HEK293T (cell line): ENCODE measurements at regions not wholly inside any gene's neighbourhood (a gene's known extent, or its start where the extent isn't known, plus 50 kb on each side); places are given as distances from the start of the nearest gene placed in this dataset.
"Not testable (repeated sequence)": the region's sequence is repeated elsewhere in the genome, so short reads cannot be mapped to it uniquely, and the experiment has no call there.

Experiments
- CTCF ChIA-PET: fragments of 350-600 bp; formaldehyde crosslinking; extraction: SDS; loops from one replicate; lab custom pipeline; 2021; ENCODE audit warnings: antibody characterized with exemption, inconsistent platforms; lab: Yijun Ruan, JAX
- POLR2A ChIA-PET: fragments of 350-600 bp; formaldehyde crosslinking; extraction: SDS; loops from one replicate; lab custom pipeline; 2020; ENCODE audit warnings: antibody characterized with exemption, inconsistent platforms; lab: Yijun Ruan, JAX
- DNase-seq: peaks from one replicate; pipeline ENCODE4 v3.0.0; 2012; ENCODE audit warnings: mixed read lengths; ENCODE audit errors: extremely low spot score
- ARNT ChIP-seq: fragments of 450-650 bp; IDR thresholded peaks from 2 replicates; pipeline ENCODE4 v1.6.1; 2017; ENCODE audit warnings: mild to moderate bottlenecking
- BHLHE40 ChIP-seq: fragments of 450-650 bp; IDR thresholded peaks from 2 replicates; pipeline ENCODE4 v1.6.1; 2016; ENCODE audit warnings: mild to moderate bottlenecking, moderate library complexity, borderline replicate concordance
- CTBP1 ChIP-seq: fragments of 450-650 bp; IDR thresholded peaks from 2 replicates; pipeline ENCODE4 v1.6.1; 2016; ENCODE audit warnings: borderline replicate concordance
- ELF4 ChIP-seq: fragments of 450-650 bp; IDR thresholded peaks from 2 replicates; pipeline ENCODE4 v1.6.1; 2017; ENCODE audit warnings: antibody characterized with exemption
- FOXA1 ChIP-seq: fragments of 450-650 bp; IDR thresholded peaks from 2 replicates; pipeline ENCODE4 v1.6.1; 2016; ENCODE audit warnings: mild to moderate bottlenecking
- FOXK2 ChIP-seq: fragments of 450-650 bp; IDR thresholded peaks from 2 replicates; pipeline ENCODE4 v1.6.1; 2016; ENCODE audit warnings: mild to moderate bottlenecking
- FOXM1 ChIP-seq: fragments of 450-650 bp; IDR thresholded peaks from 2 replicates; pipeline ENCODE4 v1.6.1; 2017; ENCODE audit warnings: mild to moderate bottlenecking, borderline replicate concordance
- HDGF ChIP-seq: fragments of 450-650 bp; IDR thresholded peaks from 2 replicates; pipeline ENCODE4 v1.6.1; 2017; ENCODE audit warnings: antibody characterized with exemption, borderline replicate concordance
- L3MBTL2 ChIP-seq: fragments of 450-650 bp; conservative IDR thresholded peaks from 2 replicates; pipeline ENCODE4 v1.6.1; 2016; ENCODE audit warnings: mild to moderate bottlenecking
- LEF1 ChIP-seq: fragments of 450-650 bp; IDR thresholded peaks from 2 replicates; pipeline ENCODE4 v1.6.1; 2017; ENCODE audit warnings: mild to moderate bottlenecking, borderline replicate concordance
- NFRKB ChIP-seq: fragments of 450-650 bp; IDR thresholded peaks from 2 replicates; pipeline ENCODE4 v1.6.1; 2016; ENCODE audit warnings: mild to moderate bottlenecking, moderate library complexity
- PKNOX1 ChIP-seq: fragments of 450-650 bp; IDR thresholded peaks from 2 replicates; pipeline ENCODE4 v1.6.1; 2016
- SP1 ChIP-seq: fragments of 450-650 bp; IDR thresholded peaks from 2 replicates; pipeline ENCODE4 v1.6.1; 2017
- SUZ12 ChIP-seq: fragments of 450-650 bp; IDR thresholded peaks from 2 replicates; pipeline ENCODE4 v1.6.1; 2016; ENCODE audit warnings: mild to moderate bottlenecking
- TARDBP ChIP-seq: fragments of 450-650 bp; IDR thresholded peaks from 2 replicates; pipeline ENCODE4 v1.6.1; 2016
- ZNF384 ChIP-seq: fragments of 450-650 bp; IDR thresholded peaks from 2 replicates; pipeline ENCODE4 v1.6.1; 2016

GRCh38 chr4:107452717-107453630 lies 267.1 kb downstream of the PAPSS1 start:
- POLR2A ChIA-PET = no interaction called here
- DNase-seq = no peak
- TF ChIP-seq NFRKB (no peak), PKNOX1 (no peak), TARDBP (no peak), FOXA1 (no peak), L3MBTL2 (no peak), LEF1 (no peak), HDGF (no peak), SP1 (no peak), CTBP1 (no peak)
- CTCF ChIA-PET = no interaction called here

- no peak for DNase-seq
- POLR2A ChIA-PET = no interaction called here
- TF ChIP-seq ELF4 (no peak), HDGF (no peak), LEF1 (no peak), FOXA1 (no peak), NFRKB (no peak), BHLHE40 (no peak), FOXM1 (no peak)
- CTCF ChIA-PET = no interaction called here
Observed at GRCh38 chr4:107449611-107450369, 270.2 kb downstream of the PAPSS1 start.

- DNase-seq = no peak
- POLR2A ChIA-PET = no interaction called here
- CTCF ChIA-PET = no interaction called here
- TF ChIP-seq ZNF384 = no peak
- TF ChIP-seq CTBP1 = no peak
- no peak for TF ChIP-seq LEF1
Observed at GRCh38 chr4:107442538-107443111, 277.4 kb downstream of the PAPSS1 start.

GRCh38 chr4:107439401-107439800 lies 280.6 kb downstream of the PAPSS1 start:
- POLR2A ChIA-PET = no interaction called here
- TF ChIP-seq TARDBP = no peak
- TF ChIP-seq FOXM1 = no peak
- TF ChIP-seq ARNT = no peak
- TF ChIP-seq LEF1 = no peak
- no peak for TF ChIP-seq ZNF384
- no peak for TF ChIP-seq FOXK2
- no peak for TF ChIP-seq SUZ12
- TF ChIP-seq SP1 = no peak
- no peak for TF ChIP-seq HDGF
- no peak for TF ChIP-seq ELF4
- no peak for TF ChIP-seq CTBP1
- no peak for TF ChIP-seq PKNOX1
- no peak for TF ChIP-seq L3MBTL2
- no peak for TF ChIP-seq BHLHE40
- TF ChIP-seq NFRKB = no peak
- no peak for TF ChIP-seq FOXA1
- CTCF ChIA-PET = no interaction called here
- DNase-seq = no peak

GRCh38 chr4:107436471-107436870 lies 283.6 kb downstream of the PAPSS1 start:
- CTCF ChIA-PET, DNase-seq, POLR2A ChIA-PET: not testable (repeated sequence)

GRCh38 chr4:107432451-107432850 lies 287.6 kb downstream of the PAPSS1 start:
- CTCF ChIA-PET = no interaction called here
- DNase-seq = no peak
- TF ChIP-seq FOXK2 (no peak), CTBP1 (no peak), ELF4 (no peak), ZNF384 (no peak), LEF1 (no peak), PKNOX1 (no peak), SP1 (no peak), L3MBTL2 (no peak), NFRKB (no peak), HDGF (no peak), BHLHE40 (no peak), FOXA1 (no peak), ARNT (no peak), FOXM1 (no peak), TARDBP (no peak), SUZ12 (no peak)
- POLR2A ChIA-PET = no interaction called here
